Inferior parietal cortex (tissue), 1 donor: ENCODE measurements at regions not wholly inside any gene's neighbourhood (a gene's known extent, or its start where the extent isn't known, plus 50 kb on each side); places are given as distances from the start of the nearest gene placed in this dataset.
"Not testable (repeated sequence)": the region's sequence is repeated elsewhere in the genome, so short reads cannot be mapped to it uniquely, and the experiment has no call there.

ENCODE experiments used
- DNase-seq: peaks from one replicate; pipeline ENCODE4 v3.0.0-alpha.2; 2016; ENCODE audit errors: extremely low spot score

GRCh38 chr4:12943069-12943468 lies 541.1 kb downstream of the RAB28 start:
- no peak for DNase-seq

GRCh38 chr4:12933760-12934221 lies 550.3 kb downstream of the RAB28 start:
- DNase-seq, result no peak

- no peak for DNase-seq
Measured at GRCh38 chr4:12932203-12932788, 551.8 kb downstream of the RAB28 start.

GRCh38 chr4:12929784-12930183 lies 554.4 kb downstream of the RAB28 start:
- no peak for DNase-seq

- no peak for DNase-seq
Measured at GRCh38 chr4:12928751-12929150, 555.4 kb downstream of the RAB28 start.

GRCh38 chr4:12926189-12927066 lies 557.7 kb downstream of the RAB28 start:
- no peak for DNase-seq

GRCh38 chr4:12924728-12925320 lies 559.3 kb downstream of the RAB28 start:
- DNase-seq, result no peak

- no peak for DNase-seq
Measured at GRCh38 chr4:12924253-12924652, 559.9 kb downstream of the RAB28 start.

GRCh38 chr4:12912896-12913418 lies 571.2 kb downstream of the RAB28 start:
- no peak for DNase-seq

GRCh38 chr4:12911750-12912358 lies 572.3 kb downstream of the RAB28 start:
- DNase-seq, result no peak

- not testable (repeated sequence) for DNase-seq
Measured at GRCh38 chr4:12903640-12904039, 580.5 kb downstream of the RAB28 start.

- DNase-seq, result no peak
Measured at GRCh38 chr4:12902735-12903134, 581.4 kb downstream of the RAB28 start.

- DNase-seq, result no peak
Measured at GRCh38 chr4:12897954-12898353, 586.2 kb downstream of the RAB28 start.

GRCh38 chr4:12894062-12894461 lies 590.1 kb downstream of the RAB28 start:
- no peak for DNase-seq

GRCh38 chr4:12889054-12889453 lies 595.1 kb downstream of the RAB28 start:
- DNase-seq, result no peak

- DNase-seq, result no peak
Measured at GRCh38 chr4:12884846-12885796, 599.0 kb downstream of the RAB28 start.

GRCh38 chr4:12881945-12882584 lies 602.1 kb downstream of the RAB28 start:
- no peak for DNase-seq

GRCh38 chr4:12880844-12881243 lies 603.3 kb downstream of the RAB28 start:
- no peak for DNase-seq

- no peak for DNase-seq
Measured at GRCh38 chr4:12879496-12879895, 604.6 kb downstream of the RAB28 start.

GRCh38 chr4:12875640-12876243 lies 608.4 kb downstream of the RAB28 start:
- no peak for DNase-seq
